ENCODE measurements at regions not wholly inside any gene's neighbourhood (a gene's known extent, or its start where the extent isn't known, plus 50 kb on each side); places are given as distances from the start of the nearest gene placed in this dataset.

DNA sequence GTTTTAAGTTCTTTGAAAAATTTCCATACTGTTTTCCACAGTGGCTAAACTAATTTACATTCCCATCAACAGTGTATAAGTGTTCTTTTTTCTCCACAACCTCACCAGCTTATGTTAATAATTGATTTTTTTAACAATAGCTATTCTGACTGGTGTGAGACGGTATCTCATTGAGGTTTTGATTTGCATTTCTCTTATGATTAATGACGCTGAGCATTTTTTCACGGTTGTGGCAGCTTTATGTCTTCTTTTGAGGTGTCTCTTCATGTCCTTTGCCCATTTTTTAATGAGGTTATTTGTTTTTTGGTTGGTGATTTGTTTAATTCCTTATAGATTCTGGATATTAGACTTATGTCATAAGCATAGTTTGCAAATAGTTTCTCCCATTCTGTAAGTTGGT lies 997.9 kb downstream of the SUCLG1 start:
- TF ChIP-seq, protein P1, sequence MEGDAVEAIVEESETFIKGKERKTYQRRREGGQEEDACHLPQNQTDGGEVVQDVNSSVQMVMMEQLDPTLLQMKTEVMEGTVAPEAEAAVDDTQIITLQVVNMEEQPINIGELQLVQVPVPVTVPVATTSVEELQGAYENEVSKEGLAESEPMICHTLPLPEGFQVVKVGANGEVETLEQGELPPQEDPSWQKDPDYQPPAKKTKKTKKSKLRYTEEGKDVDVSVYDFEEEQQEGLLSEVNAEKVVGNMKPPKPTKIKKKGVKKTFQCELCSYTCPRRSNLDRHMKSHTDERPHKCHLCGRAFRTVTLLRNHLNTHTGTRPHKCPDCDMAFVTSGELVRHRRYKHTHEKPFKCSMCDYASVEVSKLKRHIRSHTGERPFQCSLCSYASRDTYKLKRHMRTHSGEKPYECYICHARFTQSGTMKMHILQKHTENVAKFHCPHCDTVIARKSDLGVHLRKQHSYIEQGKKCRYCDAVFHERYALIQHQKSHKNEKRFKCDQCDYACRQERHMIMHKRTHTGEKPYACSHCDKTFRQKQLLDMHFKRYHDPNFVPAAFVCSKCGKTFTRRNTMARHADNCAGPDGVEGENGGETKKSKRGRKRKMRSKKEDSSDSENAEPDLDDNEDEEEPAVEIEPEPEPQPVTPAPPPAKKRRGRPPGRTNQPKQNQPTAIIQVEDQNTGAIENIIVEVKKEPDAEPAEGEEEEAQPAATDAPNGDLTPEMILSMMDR (IDR thresholded peaks at IDR 0.05), result no peak
- H3K4me3 ChIP-seq, result no peak overlapping the region
- no peaks in the 10 kb centered on the region for H3K27me3 ChIP-seq
- no peaks in the 10 kb centered on the region for H3K4me1 ChIP-seq
- H3K9me3 ChIP-seq, result no peaks in the 10 kb centered on the region
- H3K27ac ChIP-seq, result no peak overlapping the region
- WGBS, 2 donors, result 90 to 92% methylated on average over 3 of the region's 3 CpGs
- no peaks in the 10 kb centered on the region for H3K36me3 ChIP-seq (ENCODE audit: low read depth, missing control alignments)
- DNase-seq, result no peak
- intact Hi-C loops (cut with DNase I; ENCODE audit: low total_unique reads), result no loop called here

DNA sequence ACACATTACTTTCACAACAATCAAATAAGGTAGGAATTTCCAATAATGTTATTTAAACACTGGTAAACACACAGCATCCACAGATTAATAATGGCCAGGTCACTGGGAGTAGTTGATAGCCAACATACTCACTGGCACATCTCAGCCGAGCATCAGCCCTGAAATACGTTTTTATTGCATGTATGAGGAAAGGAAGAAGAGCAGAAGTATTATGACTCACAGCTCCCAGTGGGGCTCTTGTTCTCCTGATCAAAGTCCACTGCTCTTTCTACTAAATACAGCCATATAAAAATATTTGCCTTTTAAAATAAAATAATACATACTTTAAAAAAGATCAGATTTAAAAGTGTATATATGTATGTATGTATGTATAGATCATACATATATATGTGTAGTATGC lies 999.6 kb downstream of the SUCLG1 start:
- intact Hi-C loops (cut with DNase I; ENCODE audit: low total_unique reads), result no loop called here
- 68 to 77% methylated on average over 2 of the region's 2 CpGs for WGBS, 2 donors
- H3K27ac ChIP-seq, result no peak overlapping the region
- no peak overlapping the region for H3K4me3 ChIP-seq
- DNase-seq, result no peak
- TF ChIP-seq POLR2A (IDR thresholded peaks at IDR 0.05), result no peak
- H3K27me3 ChIP-seq, result no peaks in the 10 kb centered on the region
- no peaks in the 10 kb centered on the region for H3K4me1 ChIP-seq
- no peaks in the 10 kb centered on the region for H3K36me3 ChIP-seq (ENCODE audit: low read depth, missing control alignments)
- no peaks in the 10 kb centered on the region for H3K9me3 ChIP-seq

DNA sequence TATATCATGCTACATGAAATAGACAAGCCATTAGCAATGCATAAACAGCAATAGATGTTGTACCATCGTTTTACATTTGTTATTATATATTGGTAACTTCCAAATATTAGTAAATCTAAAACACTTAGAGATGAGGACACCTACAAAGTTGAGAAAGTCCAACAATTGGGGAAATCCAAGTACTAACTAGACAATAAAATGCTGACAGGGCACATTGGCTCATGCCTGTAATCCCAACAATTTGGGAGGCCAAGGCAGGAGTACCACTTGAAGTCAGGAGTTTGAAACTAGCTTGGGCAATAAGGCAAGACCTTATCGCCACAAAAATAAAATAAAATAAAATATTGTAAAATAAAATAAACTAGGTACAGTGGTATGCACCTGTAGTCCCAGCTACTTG lies 1023.1 kb downstream of the SUCLG1 start:
- no peak for DNase-seq
- 87 to 93% methylated on average over 2 of the region's 2 CpGs for WGBS, 2 donors
- Histone ChIP-seq H3K9me3 (no peaks in the 10 kb centered on the region), H3K36me3 (ENCODE audit: low read depth, missing control alignments) (no peaks in the 10 kb centered on the region), H3K27ac (no peak overlapping the region), H3K27me3 (no peaks in the 10 kb centered on the region), H3K4me3 (no peak overlapping the region), H3K4me1 (no peaks in the 10 kb centered on the region)
- TF ChIP-seq, protein P1 (IDR thresholded peaks at IDR 0.05), result no peak
- no peak for TF ChIP-seq POLR2A (IDR thresholded peaks at IDR 0.05)
- intact Hi-C loops (cut with DNase I; ENCODE audit: low total_unique reads), result no loop called here

DNA sequence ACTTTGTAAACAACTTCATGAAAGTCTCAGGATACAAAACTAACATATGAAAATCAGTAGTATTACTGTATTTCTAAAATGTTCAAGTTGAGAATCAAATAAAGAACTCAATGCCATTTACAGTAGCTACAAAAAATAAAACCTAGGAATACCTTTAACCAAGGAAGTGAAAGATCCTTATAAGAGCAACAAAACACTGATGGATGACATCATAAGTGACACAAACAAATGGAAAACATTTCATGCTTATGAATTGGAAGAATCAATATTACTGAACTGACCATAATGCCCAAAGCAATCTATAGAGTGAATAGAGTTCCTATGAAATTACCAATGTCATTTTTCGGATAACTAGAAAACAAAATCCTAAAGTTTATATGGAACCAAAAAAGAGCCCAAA lies 1038.1 kb downstream of the SUCLG1 start:
- Histone ChIP-seq H3K4me3 (no peak overlapping the region), H3K27me3 (no peaks in the 10 kb centered on the region), H3K27ac (no peak overlapping the region), H3K9me3 (no peaks in the 10 kb centered on the region), H3K36me3 (ENCODE audit: low read depth, missing control alignments) (no peaks in the 10 kb centered on the region), H3K4me1 (no peaks in the 10 kb centered on the region)
- no peak for TF ChIP-seq POLR2A (IDR thresholded peaks at IDR 0.05)
- TF ChIP-seq, protein P1 (IDR thresholded peaks at IDR 0.05), result no peak
- intact Hi-C loops (cut with DNase I; ENCODE audit: low total_unique reads), result no loop called here
- 81 to 89% methylated on average over 1 of the region's 1 CpG for WGBS, 2 donors
- DNase-seq, result no peak

DNA sequence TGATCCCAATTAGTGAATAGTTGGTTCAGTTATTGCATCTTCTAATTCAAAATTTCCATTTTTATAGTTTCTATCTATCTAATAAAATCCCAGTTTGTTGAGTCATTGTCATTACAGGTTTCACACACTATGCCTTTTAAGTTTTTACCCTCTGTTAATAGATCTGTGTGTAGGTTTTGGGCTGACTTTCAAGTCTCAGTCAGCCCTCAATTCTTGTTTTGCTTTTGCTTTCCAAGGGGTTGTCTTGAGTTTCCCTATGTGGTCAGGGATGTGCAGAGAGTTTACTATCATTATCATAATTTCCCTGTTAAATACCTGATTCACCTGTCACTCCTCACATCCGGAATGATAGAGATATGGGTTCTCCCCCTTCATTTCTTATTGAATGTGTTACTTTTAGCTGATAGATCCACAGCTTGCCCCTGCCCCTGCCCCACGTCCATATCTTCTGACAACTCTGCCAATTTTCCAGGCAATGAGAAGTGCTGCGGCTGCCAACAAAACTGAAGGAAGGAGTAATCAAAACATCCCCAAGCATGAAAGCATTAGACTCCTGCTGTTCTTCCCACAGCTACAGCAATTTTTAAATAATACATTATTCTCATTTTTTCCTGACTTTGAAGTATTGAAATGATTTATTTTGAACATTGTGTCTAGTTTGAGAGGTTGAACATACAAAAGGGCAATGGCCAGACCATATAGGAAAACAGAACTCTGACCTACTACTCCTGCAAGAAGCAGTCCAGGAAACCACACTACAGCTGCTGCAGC lies 1064.8 kb downstream of the SUCLG1 start:
- no peak overlapping the region for H3K27ac ChIP-seq
- 25 to 34% methylated on average over 3 of the region's 3 CpGs for WGBS, 2 donors
- DNase-seq, result no peak
- H3K36me3 ChIP-seq (ENCODE audit: low read depth, missing control alignments), result no peaks in the 10 kb centered on the region
- no peaks in the 10 kb centered on the region for H3K9me3 ChIP-seq
- H3K4me3 ChIP-seq, result no peak overlapping the region
- no peaks in the 10 kb centered on the region for H3K4me1 ChIP-seq
- TF ChIP-seq, protein P1 (IDR thresholded peaks at IDR 0.05), result no peak
- TF ChIP-seq POLR2A (IDR thresholded peaks at IDR 0.05), result no peak
- intact Hi-C loops (cut with DNase I; ENCODE audit: low total_unique reads), result no loop called here
- no peaks in the 10 kb centered on the region for H3K27me3 ChIP-seq

All from testis (tissue), 2 donors.